K562 (cell line): ENCODE measurements at regions not wholly inside any gene's neighbourhood (a gene's known extent, or its start where the extent isn't known, plus 50 kb on each side); places are given as distances from the start of the nearest gene placed in this dataset.

Source experiments
- ATAC-seq: fragments of 200-7000 bp; cut with Tn5 transposase; 3 replicates; pipeline ENCODE4 v1.9.1; 2020; ENCODE audit warnings: moderate library complexity
- BruUV-seq: library from RNA; stranded (reverse); fragments of 400-500 nt; replicated peaks from 2 replicates; lab custom pipeline; 2021; lab: Mats Ljungman, UMichigan
- CTCF ChIA-PET: fragments of 300-600 bp; formaldehyde crosslinking; extraction: SDS; loops from one replicate; lab custom pipeline; 2021; ENCODE audit warnings: low intra/inter-chr PET ratio; lab: Yijun Ruan, JAX
- POLR2A ChIA-PET: fragments of 300-600, 350-650 bp; sonication (Branson Sonifier 250); formaldehyde crosslinking; extraction: SDS; loops from one replicate; lab custom pipeline; 2021; ENCODE audit warnings: antibody characterized with exemption, inconsistent platforms; lab: Yijun Ruan, JAX
- DNase-seq, 4 experiments: peaks; one replicate each; pipeline versions ENCODE4 v3.0.0 to v3.0.0-alpha.2; 2011 to 2018; ENCODE audit warnings: low spot score in 3 of 4, mixed read lengths in 3 of 4; ENCODE audit errors: extremely low read depth in 1 of 4
- FAIRE-seq: peaks from 2 replicates; lab custom pipeline; 2011; peaks lifted over from hg19 to GRCh38; lab: Jason Lieb, UNC
- H2AFZ ChIP-seq: 2 replicates; pipeline ENCODE4 v1.6.0; 2011; ENCODE audit warnings: low read depth, low read length, control low read depth, inconsistent platforms
- H3K27ac ChIP-seq: fragments of 200-600 bp; 3 replicates; pipeline ENCODE4 v1.8.0; 2011; ENCODE audit warnings: low read depth, mild to moderate bottlenecking, control low read depth, inconsistent platforms, low read length, moderate library complexity, mixed read lengths; ENCODE audit errors: extremely low read depth
- H3K27me3 ChIP-seq, 2 experiments: fragments of 300-600 bp in 1 of 2; 2 replicates in 1 of 2; 3 replicates in 1 of 2; pipeline versions ENCODE4 v1.6.0 to v1.8.0; 2011; ENCODE audit warnings: inconsistent platforms in 2 of 2, low read length in 2 of 2, mild to moderate bottlenecking in 1 of 2, mixed read lengths in 1 of 2, moderate library complexity in 1 of 2; ENCODE audit not compliant: control insufficient read depth in 2 of 2, insufficient read depth in 2 of 2
- H3K36me3 ChIP-seq: fragments of 300-600 bp; 3 replicates; pipeline ENCODE4 v1.8.0; 2011; ENCODE audit warnings: mild to moderate bottlenecking, low read length, inconsistent platforms; ENCODE audit not compliant: control insufficient read depth, insufficient read depth
- H3K4me1 ChIP-seq, 2 experiments: fragments of 200-600 bp in 1 of 2; replicated peaks in 1 of 2; 2 replicates in 1 of 2; 3 replicates in 1 of 2; pipeline versions ENCODE4 v1.5.1 to v1.8.0; 2011; ENCODE audit warnings: inconsistent platforms in 2 of 2, low read length in 2 of 2, mild to moderate bottlenecking in 1 of 2, mixed read lengths in 1 of 2, moderate library complexity in 1 of 2; ENCODE audit not compliant: control insufficient read depth in 2 of 2, insufficient read depth in 2 of 2
- H3K4me2 ChIP-seq: 2 replicates; pipeline ENCODE4 v1.6.1; 2011; ENCODE audit warnings: low read length, control low read depth, inconsistent platforms, mixed read lengths; ENCODE audit not compliant: insufficient read depth
- H3K4me3 ChIP-seq: fragments of 200-600 bp; sonication (generic), shearing (Covaris generic); 2 replicates; pipeline ENCODE4 v1.5.1; 2016; ENCODE audit warnings: control low read depth, inconsistent platforms
- H3K79me2 ChIP-seq: fragments of 200-600 bp; 3 replicates; pipeline ENCODE4 v1.8.0; 2011; ENCODE audit warnings: low read length, inconsistent platforms; ENCODE audit not compliant: control insufficient read depth, insufficient read depth
- H3K9ac ChIP-seq, 2 experiments: 2 replicates each; pipeline versions ENCODE4 v1.6.0 to v1.6.1; 2011; ENCODE audit warnings: low read depth in 2 of 2, low read length in 2 of 2, control low read depth in 1 of 2, inconsistent platforms in 1 of 2, mild to moderate bottlenecking in 1 of 2, mixed read lengths in 1 of 2; ENCODE audit not compliant: insufficient read depth in 1 of 2
- H3K9me1 ChIP-seq: one replicate; pipeline ENCODE4 v1.6.0; 2011; ENCODE audit warnings: inconsistent platforms, mild to moderate bottlenecking, low read length, moderate library complexity; ENCODE audit not compliant: control insufficient read depth, insufficient read depth
- H3K9me3 ChIP-seq: replicated peaks from 2 replicates; pipeline ENCODE4 v1.5.1; 2011; ENCODE audit warnings: low read depth, low read length, inconsistent platforms; ENCODE audit not compliant: control insufficient read depth, insufficient read depth
- H4K20me1 ChIP-seq: replicated peaks from 2 replicates; pipeline ENCODE4 v1.6.1; 2011; ENCODE audit warnings: low read length, inconsistent platforms, mixed read lengths; ENCODE audit not compliant: control insufficient read depth, insufficient read depth
- ARID3A ChIP-seq: IDR thresholded peaks from 2 replicates; pipeline ENCODE4 v1.6.1; 2012; ENCODE audit warnings: low read depth, low read length, improper control_type of control experiment, borderline replicate concordance
- LCOR ChIP-seq: sonication (generic); formaldehyde crosslinking; IDR thresholded peaks from 2 replicates; pipeline ENCODE4 v1.8.0; 2022; ENCODE audit warnings: mild to moderate bottlenecking, missing genetic modification reagents
- PKNOX1 ChIP-seq: fragments of 450-650 bp; IDR thresholded peaks from 2 replicates; pipeline ENCODE4 v1.6.1; 2016
- RBM39 ChIP-seq: fragments of 200-400 bp; formaldehyde crosslinking; optimal IDR thresholded peaks from 2 replicates; pipeline ENCODE3; 2018; ENCODE audit warnings: low read depth, low read length
- SREBF1 ChIP-seq: fragments of 150-350 bp; IDR thresholded peaks from 2 replicates; pipeline ENCODE4 v1.6.1; 2014; ENCODE audit warnings: antibody characterized with exemption, low read depth, low read length, borderline replicate concordance
- ZNF133 ChIP-seq: fragments of 250-450 bp; sonication (Bioruptor Pico); IDR thresholded peaks from 2 replicates; pipeline ENCODE4 v1.4.0; 2020; ENCODE audit warnings: mild to moderate bottlenecking
- ZNF668 ChIP-seq: fragments of 250-450 bp; sonication (Bioruptor Pico); IDR thresholded peaks from 2 replicates; pipeline ENCODE4 v1.8.0; 2022; ENCODE audit warnings: mild to moderate bottlenecking, inconsistent platforms
- ZNF766 ChIP-seq: fragments of 200-800 bp; sonication (Bioruptor generic); conservative IDR thresholded peaks from 2 replicates; pipeline ENCODE4 v1.6.1; 2016; ENCODE audit warnings: missing genetic modification characterization, missing compliant biosample characterization
- WGBS: fragments of 100-300 bp; shearing (Covaris generic); methylation state at CpG from one replicate; pipeline ENCODE4 v1.1.6; 2016; ENCODE audit warnings: low coverage, mixed read lengths; ENCODE audit not compliant: insufficient coverage; ENCODE audit errors: missing lambda C conversion rate; 5-methylcytosine and 5-hydroxymethylcytosine counted together
- in situ Hi-C: fragments of 300-500 bp; cut with MboI; formaldehyde crosslinking; loops from 4 replicates; pipeline ENCODE4 v1.15.0; 2018; ENCODE audit warnings: inconsistent platforms, mixed read lengths
- intact Hi-C: fragments of 100-400 bp; cut with micrococcal nuclease; formaldehyde crosslinking; loops from 2 replicates; pipeline ENCODE4 v1.14.2; 2022
- TF ChIP-seq, protein P1 (sequence below): sonication (generic); IDR thresholded peaks from 2 replicates; pipeline ENCODE4 v1.6.1; 2016
- TF ChIP-seq, protein P2 (sequence below), 3 experiments: IDR thresholded peaks in 2 of 3; conservative IDR thresholded peaks in 1 of 3; 2 replicates each; pipeline ENCODE4 v1.5.1; 2011 to 2012; ENCODE audit warnings: low read length in 3 of 3, mild to moderate bottlenecking in 3 of 3, control low read depth in 2 of 3, improper control_type of control experiment in 1 of 3, inconsistent platforms in 1 of 3, low read depth in 1 of 3, mixed read lengths in 1 of 3, moderate library complexity in 1 of 3; ENCODE audit not compliant: insufficient read depth in 2 of 3
- TF ChIP-seq, protein P3 (sequence below): sonication (generic); formaldehyde crosslinking; IDR thresholded peaks from 2 replicates; pipeline ENCODE4 v1.8.1; 2022; ENCODE audit warnings: missing genetic modification reagents

DNA sequence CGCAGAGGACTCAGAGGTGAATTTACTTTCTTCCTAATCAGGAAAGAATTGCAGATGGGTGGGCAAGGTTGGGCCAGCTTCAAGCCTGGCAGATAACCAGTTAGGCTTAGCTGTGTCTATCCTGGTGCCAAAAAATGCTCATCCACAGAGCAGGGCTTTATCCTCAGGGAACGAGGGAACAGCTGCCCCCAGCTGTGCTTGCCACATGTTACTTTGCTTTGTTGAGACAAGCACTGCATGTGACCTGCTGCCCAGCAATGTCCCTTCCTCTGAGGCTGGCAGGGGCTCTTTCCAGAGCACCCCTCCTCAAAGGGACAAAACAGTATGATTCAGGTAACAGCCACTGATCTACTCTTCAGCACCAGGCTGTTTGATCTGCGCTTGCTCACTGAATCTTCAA lies 505.1 kb upstream of the USP24 start:
- BruUV-seq, result no TSS peak
- Histone ChIP-seq H3K27me3 (no peaks in the 10 kb centered on the region), H3K79me2 (no peaks in the 10 kb centered on the region), H3K27ac (no peak overlapping the region), H3K9me3 (no peaks in the 10 kb centered on the region), H3K36me3 (no peaks in the 10 kb centered on the region), H3K4me2 (no peak overlapping the region), H3K9me1 (no peaks in the 10 kb centered on the region), H2AFZ (no peak overlapping the region), H3K4me1 (no peaks in the 10 kb centered on the region)
- in situ Hi-C loops, result no loop called here
- WGBS, result 0% methylated on average over 3 of the region's 3 CpGs
- TF ChIP-seq ZNF766 (no peak), ZNF133 (CRISPR knock-in tag) (no peak), RBM39 (no peak), ZNF668 (CRISPR knock-in tag) (no peak), LCOR (CRISPR knock-in tag) (no peak), ARID3A (no peak), PKNOX1 (no peak), SREBF1 (no peak)
- TF ChIP-seq, protein P1, sequence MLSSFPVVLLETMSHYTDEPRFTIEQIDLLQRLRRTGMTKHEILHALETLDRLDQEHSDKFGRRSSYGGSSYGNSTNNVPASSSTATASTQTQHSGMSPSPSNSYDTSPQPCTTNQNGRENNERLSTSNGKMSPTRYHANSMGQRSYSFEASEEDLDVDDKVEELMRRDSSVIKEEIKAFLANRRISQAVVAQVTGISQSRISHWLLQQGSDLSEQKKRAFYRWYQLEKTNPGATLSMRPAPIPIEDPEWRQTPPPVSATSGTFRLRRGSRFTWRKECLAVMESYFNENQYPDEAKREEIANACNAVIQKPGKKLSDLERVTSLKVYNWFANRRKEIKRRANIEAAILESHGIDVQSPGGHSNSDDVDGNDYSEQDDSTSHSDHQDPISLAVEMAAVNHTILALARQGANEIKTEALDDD, result no peak
- TF ChIP-seq, protein P2, sequence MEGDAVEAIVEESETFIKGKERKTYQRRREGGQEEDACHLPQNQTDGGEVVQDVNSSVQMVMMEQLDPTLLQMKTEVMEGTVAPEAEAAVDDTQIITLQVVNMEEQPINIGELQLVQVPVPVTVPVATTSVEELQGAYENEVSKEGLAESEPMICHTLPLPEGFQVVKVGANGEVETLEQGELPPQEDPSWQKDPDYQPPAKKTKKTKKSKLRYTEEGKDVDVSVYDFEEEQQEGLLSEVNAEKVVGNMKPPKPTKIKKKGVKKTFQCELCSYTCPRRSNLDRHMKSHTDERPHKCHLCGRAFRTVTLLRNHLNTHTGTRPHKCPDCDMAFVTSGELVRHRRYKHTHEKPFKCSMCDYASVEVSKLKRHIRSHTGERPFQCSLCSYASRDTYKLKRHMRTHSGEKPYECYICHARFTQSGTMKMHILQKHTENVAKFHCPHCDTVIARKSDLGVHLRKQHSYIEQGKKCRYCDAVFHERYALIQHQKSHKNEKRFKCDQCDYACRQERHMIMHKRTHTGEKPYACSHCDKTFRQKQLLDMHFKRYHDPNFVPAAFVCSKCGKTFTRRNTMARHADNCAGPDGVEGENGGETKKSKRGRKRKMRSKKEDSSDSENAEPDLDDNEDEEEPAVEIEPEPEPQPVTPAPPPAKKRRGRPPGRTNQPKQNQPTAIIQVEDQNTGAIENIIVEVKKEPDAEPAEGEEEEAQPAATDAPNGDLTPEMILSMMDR (IDR thresholded peaks at IDR 0.05 in 2 of 3, conservative IDR thresholded peaks at IDR 0.05 in 1 of 3; ENCODE audit: insufficient read depth in 2 of 3, low read depth in 1 of 3, low read length in 3 of 3), result no peak
- TF ChIP-seq, protein P3, sequence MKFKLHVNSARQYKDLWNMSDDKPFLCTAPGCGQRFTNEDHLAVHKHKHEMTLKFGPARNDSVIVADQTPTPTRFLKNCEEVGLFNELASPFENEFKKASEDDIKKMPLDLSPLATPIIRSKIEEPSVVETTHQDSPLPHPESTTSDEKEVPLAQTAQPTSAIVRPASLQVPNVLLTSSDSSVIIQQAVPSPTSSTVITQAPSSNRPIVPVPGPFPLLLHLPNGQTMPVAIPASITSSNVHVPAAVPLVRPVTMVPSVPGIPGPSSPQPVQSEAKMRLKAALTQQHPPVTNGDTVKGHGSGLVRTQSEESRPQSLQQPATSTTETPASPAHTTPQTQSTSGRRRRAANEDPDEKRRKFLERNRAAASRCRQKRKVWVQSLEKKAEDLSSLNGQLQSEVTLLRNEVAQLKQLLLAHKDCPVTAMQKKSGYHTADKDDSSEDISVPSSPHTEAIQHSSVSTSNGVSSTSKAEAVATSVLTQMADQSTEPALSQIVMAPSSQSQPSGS (CRISPR knock-in tag), result no peak
- TF ChIP-seq, all 486 proteins: peak for 0
- Histone ChIP-seq H3K9ac (no peak overlapping the region), H3K4me3 (no peak overlapping the region), H4K20me1 (no peaks in the 10 kb centered on the region)
- intact Hi-C loops, result no loop called here
- no peak for ATAC-seq
- no peak for FAIRE-seq
- CTCF ChIA-PET, result no interaction called here
- no peak for DNase-seq
- POLR2A ChIA-PET, result interaction anchor here (0.6 kb wide), 1 partner anchor 1474 kb away, joined by 3 read pairs; no protein-coding TSS in a partner anchor
